OCI-LY7 (cell line): ENCODE measurements at regions not wholly inside any gene's neighbourhood (a gene's known extent, or its start where the extent isn't known, plus 50 kb on each side); places are given as distances from the start of the nearest gene placed in this dataset.

Source experiments
- BruUV-seq: library from RNA; stranded (reverse); fragments of 400-500 nt; replicated peaks from 2 replicates; lab custom pipeline; 2021; lab: Mats Ljungman, UMichigan
- CTCF ChIA-PET: fragments of 300-600 bp; sonication (Branson Sonifier 250); formaldehyde crosslinking; loops from one replicate; lab custom pipeline; 2022; ENCODE audit warnings: antibody characterized with exemption; ENCODE audit not compliant: unreplicated experiment; lab: Charles Lee
- POLR2A ChIA-PET: fragments of 300-600 bp; sonication (Branson Sonifier 250); formaldehyde crosslinking; loops from one replicate; lab custom pipeline; 2022; ENCODE audit warnings: antibody characterized with exemption; lab: Charles Lee
- DNase-seq: peaks from one replicate; pipeline ENCODE4 v3.0.0-alpha.2; 2015; ENCODE audit warnings: low spot score
- H2AFZ ChIP-seq: fragments of 200-600 bp; sonication (generic), shearing (Covaris generic); 2 replicates; pipeline ENCODE4 v1.6.1; 2014; ENCODE audit warnings: mild to moderate bottlenecking, antibody characterized with exemption, low read length, moderate library complexity
- H3K27ac ChIP-seq: fragments of 200-600 bp; sonication (generic); 2 replicates; pipeline ENCODE4 v1.5.1; 2014; ENCODE audit warnings: mixed run types, low read depth, mild to moderate bottlenecking, moderate library complexity, low read length, inconsistent platforms; ENCODE audit not compliant: poor library complexity, severe bottlenecking
- H3K36me3 ChIP-seq: fragments of 200-600 bp; sonication (generic); 2 replicates; pipeline ENCODE4 v1.6.1; 2014; ENCODE audit warnings: mild to moderate bottlenecking, antibody characterized with exemption, low read length, moderate library complexity, mixed read lengths; ENCODE audit not compliant: insufficient read depth
- H3K4me1 ChIP-seq: fragments of 200-600 bp; sonication (generic); 2 replicates; pipeline ENCODE4 v1.5.1; 2014; ENCODE audit warnings: mild to moderate bottlenecking, low read length; ENCODE audit not compliant: insufficient read depth, poor library complexity, severe bottlenecking
- H3K4me2 ChIP-seq: fragments of 200-600 bp; sonication (generic); 2 replicates; pipeline ENCODE4 v1.6.1; 2014; ENCODE audit warnings: mild to moderate bottlenecking, low read length
- H3K4me3 ChIP-seq: fragments of 200-600 bp; sonication (generic); 2 replicates; pipeline ENCODE4 v1.5.1; 2014; ENCODE audit warnings: mild to moderate bottlenecking, low read depth, low read length; ENCODE audit not compliant: poor library complexity, severe bottlenecking
- H3K79me2 ChIP-seq: fragments of 200-600 bp; sonication (generic); 2 replicates; pipeline ENCODE4 v1.6.1; 2016; ENCODE audit warnings: low read depth, mild to moderate bottlenecking, low read length, moderate library complexity, mixed read lengths; ENCODE audit not compliant: insufficient read depth
- H3K9me2 ChIP-seq: fragments of 200-600 bp; sonication (generic); 2 replicates; pipeline ENCODE4 v1.6.1; 2016; ENCODE audit warnings: mild to moderate bottlenecking, low read length, mixed read lengths; ENCODE audit not compliant: insufficient read depth
- H3K9me3 ChIP-seq: fragments of 200-600 bp; sonication (generic); 2 replicates; pipeline ENCODE4 v1.6.1; 2014; ENCODE audit warnings: mild to moderate bottlenecking, mixed run types, low read length, mixed read lengths
- H4K20me1 ChIP-seq: fragments of 200-600 bp; sonication (generic); 2 replicates; pipeline ENCODE4 v1.6.1; 2014; ENCODE audit warnings: mild to moderate bottlenecking, antibody characterized with exemption, low read length, moderate library complexity, mixed read lengths; ENCODE audit not compliant: insufficient read depth
- CTCF ChIP-seq: fragments of 200-600 bp; sonication (generic); conservative IDR thresholded peaks from 2 replicates; pipeline ENCODE4 v1.5.1; 2014; ENCODE audit warnings: mild to moderate bottlenecking, antibody characterized with exemption, low read length, moderate library complexity, mixed read lengths
- EZH2phosphoT487 ChIP-seq: fragments of 200-600 bp; sonication (generic); IDR thresholded peaks from 2 replicates; pipeline ENCODE4 v1.6.1; 2018; ENCODE audit warnings: low read depth, borderline replicate concordance, mild to moderate bottlenecking, mixed run types, antibody characterized with exemption, low read length, moderate library complexity, mixed read lengths
- intact Hi-C: fragments of 100-400 bp; cut with micrococcal nuclease; formaldehyde crosslinking; loops from one replicate; pipeline ENCODE4 v1.10.0; 2022; ENCODE audit not compliant: unreplicated experiment

GRCh38 chr2:147456779-147457178 is 388.1 kb upstream of the ACVR2A start:
- H3K9me2 ChIP-seq: no peaks in the 10 kb centered on the region
- TF ChIP-seq EZH2phosphoT487: no peak
- no peak for TF ChIP-seq CTCF
- no peak overlapping the region for H3K4me2 ChIP-seq
- no peaks in the 10 kb centered on the region for H3K79me2 ChIP-seq
- H3K4me3 ChIP-seq: no peak overlapping the region
- no peak overlapping the region for H3K27ac ChIP-seq
- H3K9me3 ChIP-seq: no peaks in the 10 kb centered on the region
- no peak for DNase-seq
- no peaks in the 10 kb centered on the region for H3K36me3 ChIP-seq
- ChIA-PET CTCF (no interaction called here), POLR2A (interaction anchor here (0.7 kb wide), 1 partner anchor 268 kb away, joined by 3 read pairs; no protein-coding TSS in a partner anchor)
- intact Hi-C loops: no loop called here
- H2AFZ ChIP-seq: no peak overlapping the region
- no TSS peak for BruUV-seq
- no peaks in the 10 kb centered on the region for H4K20me1 ChIP-seq
- H3K4me1 ChIP-seq: no peaks in the 10 kb centered on the region

DNA sequence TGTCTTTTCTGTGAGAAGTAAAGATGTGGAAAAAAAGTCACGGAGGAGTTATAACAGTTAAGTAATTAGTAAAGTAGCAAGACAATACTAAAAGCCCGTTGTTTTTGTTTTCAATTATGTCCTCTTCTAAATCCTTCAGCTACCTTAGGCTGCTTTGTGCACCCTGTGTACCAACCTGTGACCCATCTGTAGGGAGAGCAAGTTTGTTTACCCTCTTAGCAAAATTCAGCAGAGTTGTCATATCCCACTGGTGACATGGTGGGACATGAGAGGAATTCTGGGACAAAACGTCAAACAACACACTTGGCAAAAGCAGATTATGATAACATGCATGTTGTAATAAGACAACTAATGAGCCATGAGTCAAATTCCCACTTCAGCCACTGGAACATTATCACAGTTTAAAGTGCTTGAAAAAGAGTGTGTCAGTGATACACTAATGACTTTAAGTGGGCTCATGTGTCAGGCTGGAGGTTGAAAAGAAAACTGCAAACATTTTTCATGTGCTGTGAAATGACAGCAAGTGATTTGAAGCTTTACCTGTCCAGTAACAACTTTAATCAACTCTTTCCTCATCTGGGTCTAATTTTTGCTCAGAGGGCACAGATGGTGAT is 392.8 kb upstream of the ACVR2A start:
- BruUV-seq: no TSS peak
- Histone ChIP-seq H3K4me2 (no peak overlapping the region), H3K4me3 (no peak overlapping the region), H3K27ac (no peak overlapping the region), H3K9me3 (no peaks in the 10 kb centered on the region), H3K36me3 (no peaks in the 10 kb centered on the region), H4K20me1 (no peaks in the 10 kb centered on the region), H3K9me2 (no peaks in the 10 kb centered on the region), H3K79me2 (no peaks in the 10 kb centered on the region), H2AFZ (no peak overlapping the region), H3K4me1 (no peaks in the 10 kb centered on the region)
- DNase-seq: no peak
- intact Hi-C loops: no loop called here
- CTCF ChIA-PET: no interaction called here
- TF ChIP-seq CTCF (no peak), EZH2phosphoT487 (no peak)
- POLR2A ChIA-PET: no interaction called here

GRCh38 chr2:147450661-147451510 is 393.9 kb upstream of the ACVR2A start:
- intact Hi-C loops: no loop called here
- CTCF ChIA-PET: no interaction called here
- H3K9me3 ChIP-seq: no peaks in the 10 kb centered on the region

More at GRCh38 chr2:147450661-147451510, 393.9 kb upstream of the ACVR2A start:
- Histone ChIP-seq H4K20me1 (no peaks in the 10 kb centered on the region), H3K27ac (no peak overlapping the region), H3K4me1 (no peaks in the 10 kb centered on the region), H3K4me3 (no peak overlapping the region), H3K79me2 (no peaks in the 10 kb centered on the region), H3K9me2 (no peaks in the 10 kb centered on the region), H3K4me2 (no peak overlapping the region), H2AFZ (no peak overlapping the region), H3K36me3 (no peaks in the 10 kb centered on the region)
- no TSS peak for BruUV-seq
- POLR2A ChIA-PET: no interaction called here
- no peak for TF ChIP-seq EZH2phosphoT487
- TF ChIP-seq CTCF: no peak
- no peak for DNase-seq
